K562 (cell line): ENCODE measurements at regions not wholly inside any gene's neighbourhood (a gene's known extent, or its start where the extent isn't known, plus 50 kb on each side); places are given as distances from the start of the nearest gene placed in this dataset.

Experiments used
- ATAC-seq: fragments of 200-7000 bp; cut with Tn5 transposase; 3 replicates; pipeline ENCODE4 v1.9.1; 2020; ENCODE audit warnings: moderate library complexity
- BruUV-seq: library from RNA; stranded (reverse); fragments of 400-500 nt; replicated peaks from 2 replicates; lab custom pipeline; 2021; lab: Mats Ljungman, UMichigan
- CTCF ChIA-PET: fragments of 300-600 bp; formaldehyde crosslinking; extraction: SDS; loops from one replicate; lab custom pipeline; 2021; ENCODE audit warnings: low intra/inter-chr PET ratio; lab: Yijun Ruan, JAX
- POLR2A ChIA-PET: fragments of 300-600, 350-650 bp; sonication (Branson Sonifier 250); formaldehyde crosslinking; extraction: SDS; loops from one replicate; lab custom pipeline; 2021; ENCODE audit warnings: antibody characterized with exemption, inconsistent platforms; lab: Yijun Ruan, JAX
- DNase-seq, 4 experiments: peaks; one replicate each; pipeline versions ENCODE4 v3.0.0 to v3.0.0-alpha.2; 2011 to 2018; ENCODE audit warnings: low spot score in 3 of 4, mixed read lengths in 3 of 4; ENCODE audit errors: extremely low read depth in 1 of 4
- FAIRE-seq: peaks from 2 replicates; lab custom pipeline; 2011; peaks lifted over from hg19 to GRCh38; lab: Jason Lieb, UNC
- H2AFZ ChIP-seq: 2 replicates; pipeline ENCODE4 v1.6.0; 2011; ENCODE audit warnings: low read depth, low read length, control low read depth, inconsistent platforms
- H3K27ac ChIP-seq: fragments of 200-600 bp; 3 replicates; pipeline ENCODE4 v1.8.0; 2011; ENCODE audit warnings: low read depth, mild to moderate bottlenecking, control low read depth, inconsistent platforms, low read length, moderate library complexity, mixed read lengths; ENCODE audit errors: extremely low read depth
- H3K27me3 ChIP-seq, 2 experiments: fragments of 300-600 bp in 1 of 2; 2 replicates in 1 of 2; 3 replicates in 1 of 2; pipeline versions ENCODE4 v1.6.0 to v1.8.0; 2011; ENCODE audit warnings: inconsistent platforms in 2 of 2, low read length in 2 of 2, mild to moderate bottlenecking in 1 of 2, mixed read lengths in 1 of 2, moderate library complexity in 1 of 2; ENCODE audit not compliant: control insufficient read depth in 2 of 2, insufficient read depth in 2 of 2
- H3K36me3 ChIP-seq: fragments of 300-600 bp; 3 replicates; pipeline ENCODE4 v1.8.0; 2011; ENCODE audit warnings: mild to moderate bottlenecking, low read length, inconsistent platforms; ENCODE audit not compliant: control insufficient read depth, insufficient read depth
- H3K4me1 ChIP-seq, 2 experiments: fragments of 200-600 bp in 1 of 2; replicated peaks in 1 of 2; 2 replicates in 1 of 2; 3 replicates in 1 of 2; pipeline versions ENCODE4 v1.5.1 to v1.8.0; 2011; ENCODE audit warnings: inconsistent platforms in 2 of 2, low read length in 2 of 2, mild to moderate bottlenecking in 1 of 2, mixed read lengths in 1 of 2, moderate library complexity in 1 of 2; ENCODE audit not compliant: control insufficient read depth in 2 of 2, insufficient read depth in 2 of 2
- H3K4me2 ChIP-seq: 2 replicates; pipeline ENCODE4 v1.6.1; 2011; ENCODE audit warnings: low read length, control low read depth, inconsistent platforms, mixed read lengths; ENCODE audit not compliant: insufficient read depth
- H3K4me3 ChIP-seq: fragments of 200-600 bp; sonication (generic), shearing (Covaris generic); 2 replicates; pipeline ENCODE4 v1.5.1; 2016; ENCODE audit warnings: control low read depth, inconsistent platforms
- H3K79me2 ChIP-seq: fragments of 200-600 bp; 3 replicates; pipeline ENCODE4 v1.8.0; 2011; ENCODE audit warnings: low read length, inconsistent platforms; ENCODE audit not compliant: control insufficient read depth, insufficient read depth
- H3K9ac ChIP-seq, 2 experiments: 2 replicates each; pipeline versions ENCODE4 v1.6.0 to v1.6.1; 2011; ENCODE audit warnings: low read depth in 2 of 2, low read length in 2 of 2, control low read depth in 1 of 2, inconsistent platforms in 1 of 2, mild to moderate bottlenecking in 1 of 2, mixed read lengths in 1 of 2; ENCODE audit not compliant: insufficient read depth in 1 of 2
- H3K9me1 ChIP-seq: one replicate; pipeline ENCODE4 v1.6.0; 2011; ENCODE audit warnings: inconsistent platforms, mild to moderate bottlenecking, low read length, moderate library complexity; ENCODE audit not compliant: control insufficient read depth, insufficient read depth
- H3K9me3 ChIP-seq: replicated peaks from 2 replicates; pipeline ENCODE4 v1.5.1; 2011; ENCODE audit warnings: low read depth, low read length, inconsistent platforms; ENCODE audit not compliant: control insufficient read depth, insufficient read depth
- H4K20me1 ChIP-seq: replicated peaks from 2 replicates; pipeline ENCODE4 v1.6.1; 2011; ENCODE audit warnings: low read length, inconsistent platforms, mixed read lengths; ENCODE audit not compliant: control insufficient read depth, insufficient read depth
- ARID1B ChIP-seq: fragments of 450-650 bp; IDR thresholded peaks from 2 replicates; pipeline ENCODE4 v1.6.1; 2016; ENCODE audit warnings: antibody characterized with exemption, mild to moderate bottlenecking, inconsistent platforms
- DNMT1 ChIP-seq: fragments of 450-650 bp; IDR thresholded peaks from 2 replicates; pipeline ENCODE4 v1.6.1; 2016; ENCODE audit warnings: antibody characterized with exemption, mild to moderate bottlenecking
- ELF1 ChIP-seq: fragments of 200-800 bp; sonication (Bioruptor generic); IDR thresholded peaks from 2 replicates; pipeline ENCODE4 v1.6.1; 2016; ENCODE audit warnings: missing genetic modification characterization, missing compliant biosample characterization
- KLF6 ChIP-seq: fragments of 250-450 bp; sonication (Bioruptor Pico); IDR thresholded peaks from 2 replicates; pipeline ENCODE4 v1.4.0; 2020; ENCODE audit warnings: mild to moderate bottlenecking, moderate library complexity, borderline replicate concordance
- MAFK ChIP-seq: IDR thresholded peaks from 2 replicates; pipeline ENCODE4 v1.6.1; 2011; ENCODE audit warnings: low read length, improper control_type of control experiment
- NCOA4 ChIP-seq: fragments of 450-650 bp; IDR thresholded peaks from 2 replicates; pipeline ENCODE4 v1.6.1; 2018; ENCODE audit warnings: mild to moderate bottlenecking; ENCODE audit not compliant: partially characterized antibody
- NFE2 ChIP-seq: IDR thresholded peaks from 2 replicates; pipeline ENCODE4 v1.6.1; 2014; ENCODE audit warnings: antibody characterized with exemption, low read depth
- PHB2 ChIP-seq: fragments of 450-650 bp; IDR thresholded peaks from 2 replicates; pipeline ENCODE4 v1.6.1; 2017; ENCODE audit warnings: low read depth
- PHF8 ChIP-seq: fragments of 200-600 bp; sonication (generic); IDR thresholded peaks from 2 replicates; pipeline ENCODE4 v1.6.1; 2012; ENCODE audit warnings: mixed run types, mild to moderate bottlenecking, inconsistent platforms, low read length, moderate library complexity, borderline replicate concordance
- RFX7 ChIP-seq: fragments of 250-450 bp; sonication (Bioruptor Pico); IDR thresholded peaks from 2 replicates; pipeline ENCODE4 v1.5.1; 2021; ENCODE audit warnings: mild to moderate bottlenecking
- ZNF143 ChIP-seq: sonication (generic); formaldehyde crosslinking; IDR thresholded peaks from 2 replicates; pipeline ENCODE4 v1.9.0; 2022; ENCODE audit warnings: mild to moderate bottlenecking, missing genetic modification reagents
- ZNF165 ChIP-seq: fragments of 250-450 bp; sonication (Bioruptor Pico); IDR thresholded peaks from 2 replicates; pipeline ENCODE4 v1.4.0; 2020; ENCODE audit warnings: borderline replicate concordance
- ZNF217 ChIP-seq: sonication (generic); formaldehyde crosslinking; IDR thresholded peaks from 2 replicates; pipeline ENCODE4 v1.8.0; 2022; ENCODE audit warnings: mild to moderate bottlenecking, missing genetic modification reagents
- ZNF316 ChIP-seq: fragments of 450-650 bp; IDR thresholded peaks from 2 replicates; pipeline ENCODE4 v1.6.1; 2016
- ZNF77 ChIP-seq: fragments of 250-450 bp; sonication (Bioruptor Pico); IDR thresholded peaks from 2 replicates; pipeline ENCODE4 v1.5.0; 2020
- WGBS: fragments of 100-300 bp; shearing (Covaris generic); methylation state at CpG from one replicate; pipeline ENCODE4 v1.1.6; 2016; ENCODE audit warnings: low coverage, mixed read lengths; ENCODE audit not compliant: insufficient coverage; ENCODE audit errors: missing lambda C conversion rate; 5-methylcytosine and 5-hydroxymethylcytosine counted together
- in situ Hi-C: fragments of 300-500 bp; cut with MboI; formaldehyde crosslinking; loops from 4 replicates; pipeline ENCODE4 v1.15.0; 2018; ENCODE audit warnings: inconsistent platforms, mixed read lengths
- intact Hi-C: fragments of 100-400 bp; cut with micrococcal nuclease; formaldehyde crosslinking; loops from 2 replicates; pipeline ENCODE4 v1.14.2; 2022

GRCh38 chr1:103250441-103250861 is 142.1 kb upstream of the COL11A1 start:
- Histone ChIP-seq H3K4me2 (no peak overlapping the region), H3K9me3 (no peaks in the 10 kb centered on the region), H4K20me1 (no peaks in the 10 kb centered on the region), H3K79me2 (no peaks in the 10 kb centered on the region), H3K27me3 (no peaks in the 10 kb centered on the region), H3K4me1 (no peaks in the 10 kb centered on the region), H3K27ac (no peak overlapping the region), H3K36me3 (no peaks in the 10 kb centered on the region), H3K4me3 (no peak overlapping the region), H3K9me1 (no peaks in the 10 kb centered on the region), H3K9ac (no peak overlapping the region), H2AFZ (no peak overlapping the region)
- ChIA-PET CTCF (no interaction called here), POLR2A (no interaction called here)
- BruUV-seq: no TSS peak
- 3% methylated on average over 3 of the region's 3 CpGs for WGBS
- DNase-seq: no peak
- TF ChIP-seq NCOA4: no peak
- no peak for TF ChIP-seq PHB2
- no peak for TF ChIP-seq ELF1 (tag)
- TF ChIP-seq ZNF217 (CRISPR knock-in tag): no peak
- no peak for TF ChIP-seq NFE2
- no peak for TF ChIP-seq MAFK
- in situ Hi-C loops: no loop called here
- FAIRE-seq: no peak
- intact Hi-C loops: no loop called here
- ATAC-seq: no peak

- Histone ChIP-seq H3K9me1 (no peaks in the 10 kb centered on the region), H3K9ac (no peak overlapping the region), H3K36me3 (no peaks in the 10 kb centered on the region), H3K27me3 (no peaks in the 10 kb centered on the region), H3K4me1 (no peaks in the 10 kb centered on the region), H4K20me1 (no peaks in the 10 kb centered on the region), H3K9me3 (no peaks in the 10 kb centered on the region), H3K79me2 (no peaks in the 10 kb centered on the region), H3K4me2 (no peak overlapping the region), H2AFZ (no peak overlapping the region), H3K27ac (no peak overlapping the region), H3K4me3 (no peak overlapping the region)
- TF ChIP-seq PHF8 (no peak), ZNF77 (CRISPR knock-in tag) (no peak), RFX7 (CRISPR knock-in tag) (no peak), MAFK (peak; percentile 34; the same call in 1 of the 2 replicates), ZNF143 (CRISPR knock-in tag) (no peak), ZNF316 (peak; percentile 41; the same call in 1 of the 2 replicates), ARID1B (no peak), KLF6 (no peak), ZNF165 (CRISPR knock-in tag) (no peak), DNMT1 (no peak)
- 1% methylated on average over 8 of the region's 8 CpGs for WGBS
- DNase-seq (no peak), ATAC-seq (no peak), FAIRE-seq (no peak)
- CTCF ChIA-PET: no interaction called here
- in situ Hi-C loops: no loop called here
- intact Hi-C loops: no loop called here
- no TSS peak for BruUV-seq
- POLR2A ChIA-PET: no interaction called here
Observed at GRCh38 chr1:103248417-103249102, 140.2 kb upstream of the COL11A1 start.
